HEK293 (cell line): ENCODE measurements at regions not wholly inside any gene's neighbourhood (a gene's known extent, or its start where the extent isn't known, plus 50 kb on each side); places are given as distances from the start of the nearest gene placed in this dataset.

Source experiments
- CTCF ChIA-PET: fragments of 350-600 bp; formaldehyde crosslinking; extraction: SDS; loops from one replicate; lab custom pipeline; 2021; ENCODE audit warnings: antibody characterized with exemption; lab: Yijun Ruan, JAX
- POLR2A ChIA-PET: fragments of 300-600 bp; formaldehyde crosslinking; extraction: SDS; loops from one replicate; lab custom pipeline; 2020; ENCODE audit warnings: antibody characterized with exemption, inconsistent platforms; lab: Yijun Ruan, JAX
- H3K27ac ChIP-seq: fragments of 200-500 bp; sonication (Bioruptor generic); 2 replicates; pipeline ENCODE4 v1.5.1; 2014; ENCODE audit warnings: low read depth, low read length, control low read depth, inconsistent platforms; ENCODE audit errors: extremely low read depth
- H3K36me3 ChIP-seq, 2 experiments: fragments of 200-500 bp in 1 of 2; sonication (Bioruptor generic) in 1 of 2; 1 replicate in 1 of 2; 2 replicates in 1 of 2; pipeline ENCODE4 v1.5.1; 2014 to 2017; ENCODE audit warnings: inconsistent platforms in 2 of 2, low read length in 2 of 2; ENCODE audit not compliant: control insufficient read depth in 2 of 2, insufficient read depth in 1 of 2
- H3K4me1 ChIP-seq: fragments of 200-500 bp; sonication (Bioruptor generic); 2 replicates; pipeline ENCODE4 v1.5.1; 2014; ENCODE audit warnings: mild to moderate bottlenecking, low read length, inconsistent platforms; ENCODE audit not compliant: control insufficient read depth, insufficient read depth
- H3K4me3 ChIP-seq: 2 replicates; pipeline ENCODE4 v1.5.1; 2011; ENCODE audit warnings: low read depth, mild to moderate bottlenecking, control low read depth, low read length, moderate library complexity
- H3K9me3 ChIP-seq: fragments of 200-500 bp; sonication (Bioruptor generic); 2 replicates; pipeline ENCODE4 v1.5.1; 2014; ENCODE audit warnings: low read depth, low read length, inconsistent platforms; ENCODE audit not compliant: control insufficient read depth, insufficient read depth
- GLIS2 ChIP-seq: fragments of 450-650 bp; formaldehyde crosslinking; IDR thresholded peaks from 2 replicates; pipeline ENCODE4 v1.5.1; 2016; ENCODE audit warnings: missing biosample characterization, missing genetic modification characterization
- HOXC10 ChIP-seq: sonication (generic); formaldehyde crosslinking; IDR thresholded peaks from 2 replicates; pipeline ENCODE4 v1.8.1; 2023; ENCODE audit warnings: mild to moderate bottlenecking, missing genetic modification reagents
- SP2 ChIP-seq: fragments of 450-650 bp; formaldehyde crosslinking; IDR thresholded peaks from 2 replicates; pipeline ENCODE4 v1.5.1; 2016; ENCODE audit warnings: missing biosample characterization, missing genetic modification characterization
- YY1 ChIP-seq: fragments of 450-650 bp; formaldehyde crosslinking; IDR thresholded peaks from 2 replicates; pipeline ENCODE4 v1.5.1; 2018; ENCODE audit warnings: missing biosample characterization, missing genetic modification characterization
- ZBTB10 ChIP-seq: fragments of 450-650 bp; formaldehyde crosslinking; IDR thresholded peaks from 2 replicates; pipeline ENCODE4 v1.5.1; 2016; ENCODE audit warnings: missing biosample characterization, missing genetic modification characterization
- ZBTB21 ChIP-seq: fragments of 450-650 bp; formaldehyde crosslinking; IDR thresholded peaks from 2 replicates; pipeline ENCODE4 v1.5.1; 2017; ENCODE audit warnings: missing biosample characterization, missing genetic modification characterization
- ZBTB8A ChIP-seq: fragments of 450-650 bp; formaldehyde crosslinking; IDR thresholded peaks from 2 replicates; pipeline ENCODE4 v1.5.1; 2016; ENCODE audit warnings: missing biosample characterization, missing genetic modification characterization
- ZFP41 ChIP-seq: fragments of 450-650 bp; formaldehyde crosslinking; IDR thresholded peaks from 2 replicates; pipeline ENCODE4 v1.5.1; 2016; ENCODE audit warnings: missing biosample characterization, missing genetic modification characterization, borderline replicate concordance
- ZFP69B ChIP-seq: fragments of 450-650 bp; formaldehyde crosslinking; IDR thresholded peaks from 2 replicates; pipeline ENCODE4 v1.5.1; 2016; ENCODE audit warnings: missing biosample characterization, missing genetic modification characterization
- ZNF132 ChIP-seq: fragments of 450-650 bp; formaldehyde crosslinking; IDR thresholded peaks from 2 replicates; pipeline ENCODE4 v1.5.1; 2017; ENCODE audit warnings: missing biosample characterization, missing genetic modification characterization, borderline replicate concordance
- ZNF223 ChIP-seq: fragments of 450-650 bp; formaldehyde crosslinking; IDR thresholded peaks from 2 replicates; pipeline ENCODE4 v1.5.1; 2016; ENCODE audit warnings: missing biosample characterization, missing genetic modification characterization
- ZNF350 ChIP-seq: fragments of 450-650 bp; formaldehyde crosslinking; IDR thresholded peaks from 2 replicates; pipeline ENCODE4 v1.5.0; 2017; ENCODE audit warnings: missing biosample characterization, mild to moderate bottlenecking, missing genetic modification characterization
- ZNF391 ChIP-seq: fragments of 450-650 bp; formaldehyde crosslinking; IDR thresholded peaks from 2 replicates; pipeline ENCODE4 v1.5.1; 2016; ENCODE audit warnings: low read depth, missing biosample characterization, missing genetic modification characterization, borderline replicate concordance
- ZNF416 ChIP-seq: fragments of 450-650 bp; formaldehyde crosslinking; IDR thresholded peaks from 2 replicates; pipeline ENCODE4 v1.5.1; 2016; ENCODE audit warnings: missing biosample characterization, missing genetic modification characterization
- ZNF555 ChIP-seq: fragments of 450-650 bp; formaldehyde crosslinking; conservative IDR thresholded peaks from 2 replicates; pipeline ENCODE4 v1.5.1; 2017; ENCODE audit warnings: missing biosample characterization, mild to moderate bottlenecking, missing genetic modification characterization, inconsistent platforms
- ZNF571 ChIP-seq: fragments of 450-650 bp; formaldehyde crosslinking; IDR thresholded peaks from 2 replicates; pipeline ENCODE4 v1.5.0; 2017; ENCODE audit warnings: missing biosample characterization, missing genetic modification characterization
- ZNF585B ChIP-seq: fragments of 450-650 bp; formaldehyde crosslinking; IDR thresholded peaks from 2 replicates; pipeline ENCODE4 v1.5.1; 2016; ENCODE audit warnings: missing biosample characterization, missing genetic modification characterization
- ZNF660 ChIP-seq: fragments of 450-650 bp; IDR thresholded peaks from 2 replicates; pipeline ENCODE4 v1.5.1; 2018; ENCODE audit warnings: missing biosample characterization, mild to moderate bottlenecking, missing genetic modification characterization
- ZXDB ChIP-seq: fragments of 450-650 bp; formaldehyde crosslinking; IDR thresholded peaks from 2 replicates; pipeline ENCODE4 v1.5.1; 2016; ENCODE audit warnings: missing biosample characterization, missing genetic modification characterization
- TF ChIP-seq, protein P1 (sequence below): fragments of 450-650 bp; formaldehyde crosslinking; IDR thresholded peaks from 2 replicates; pipeline ENCODE4 v1.5.1; 2016; ENCODE audit warnings: missing biosample characterization, missing genetic modification characterization, low read depth
- TF ChIP-seq, protein P2 (sequence below): fragments of 450-650 bp; formaldehyde crosslinking; IDR thresholded peaks from 2 replicates; pipeline ENCODE4; 2016; ENCODE audit warnings: missing biosample characterization, missing genetic modification characterization
- TF ChIP-seq, protein P3 (sequence below): fragments of 450-650 bp; formaldehyde crosslinking; IDR thresholded peaks from 2 replicates; pipeline ENCODE4 v1.5.1; 2016; ENCODE audit warnings: missing biosample characterization, missing genetic modification characterization

DNA sequence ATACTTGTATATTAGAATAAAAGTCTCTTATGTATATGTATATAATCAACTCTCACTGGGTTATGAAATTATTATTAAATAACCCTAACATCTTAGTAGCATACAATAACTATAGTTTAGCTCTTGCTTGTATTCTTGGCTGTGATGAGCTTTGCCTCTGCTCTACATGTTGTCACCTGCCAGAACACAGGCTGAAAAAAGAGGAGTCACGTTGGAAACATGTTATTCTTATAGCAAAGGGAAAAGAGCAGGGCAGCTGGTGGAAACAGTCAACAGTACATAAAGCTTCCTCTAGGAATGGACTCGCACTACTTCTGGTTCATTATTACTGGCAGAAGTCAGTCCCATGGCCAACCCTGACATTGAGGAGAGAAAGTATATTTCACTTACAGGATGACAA, 362.0 kb upstream of the KYNU start:
- Histone ChIP-seq H3K9me3 (no peaks in the 10 kb centered on the region), H3K27ac (no peak overlapping the region), H3K36me3 (no peaks in the 10 kb centered on the region), H3K4me1 (no peaks in the 10 kb centered on the region), H3K4me3 (no peak overlapping the region)
- ChIA-PET POLR2A (no interaction called here), CTCF (no interaction called here)
- TF ChIP-seq, protein P1, sequence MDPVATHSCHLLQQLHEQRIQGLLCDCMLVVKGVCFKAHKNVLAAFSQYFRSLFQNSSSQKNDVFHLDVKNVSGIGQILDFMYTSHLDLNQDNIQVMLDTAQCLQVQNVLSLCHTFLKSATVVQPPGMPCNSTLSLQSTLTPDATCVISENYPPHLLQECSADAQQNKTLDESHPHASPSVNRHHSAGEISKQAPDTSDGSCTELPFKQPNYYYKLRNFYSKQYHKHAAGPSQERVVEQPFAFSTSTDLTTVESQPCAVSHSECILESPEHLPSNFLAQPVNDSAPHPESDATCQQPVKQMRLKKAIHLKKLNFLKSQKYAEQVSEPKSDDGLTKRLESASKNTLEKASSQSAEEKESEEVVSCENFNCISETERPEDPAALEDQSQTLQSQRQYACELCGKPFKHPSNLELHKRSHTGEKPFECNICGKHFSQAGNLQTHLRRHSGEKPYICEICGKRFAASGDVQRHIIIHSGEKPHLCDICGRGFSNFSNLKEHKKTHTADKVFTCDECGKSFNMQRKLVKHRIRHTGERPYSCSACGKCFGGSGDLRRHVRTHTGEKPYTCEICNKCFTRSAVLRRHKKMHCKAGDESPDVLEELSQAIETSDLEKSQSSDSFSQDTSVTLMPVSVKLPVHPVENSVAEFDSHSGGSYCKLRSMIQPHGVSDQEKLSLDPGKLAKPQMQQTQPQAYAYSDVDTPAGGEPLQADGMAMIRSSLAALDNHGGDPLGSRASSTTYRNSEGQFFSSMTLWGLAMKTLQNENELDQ (tag by site-specific recombination) = no peak
- TF ChIP-seq ZNF391 (no peak), ZNF555 (tag by site-specific recombination) (no peak), YY1 (tag by site-specific recombination) (no peak), ZNF660 (tag by site-specific recombination) (no peak), ZXDB (tag by site-specific recombination) (no peak), ZNF223 (no peak), ZFP69B (no peak), ZBTB10 (tag by site-specific recombination) (no peak), ZNF585B (tag by site-specific recombination) (no peak), ZFP41 (tag by site-specific recombination) (no peak), ZNF571 (tag by site-specific recombination) (no peak), ZNF350 (tag by site-specific recombination) (no peak), ZBTB8A (tag by site-specific recombination) (no peak), ZNF416 (tag by site-specific recombination) (no peak), SP2 (tag by site-specific recombination) (no peak), GLIS2 (tag by site-specific recombination) (no peak)
- TF ChIP-seq, protein P2, sequence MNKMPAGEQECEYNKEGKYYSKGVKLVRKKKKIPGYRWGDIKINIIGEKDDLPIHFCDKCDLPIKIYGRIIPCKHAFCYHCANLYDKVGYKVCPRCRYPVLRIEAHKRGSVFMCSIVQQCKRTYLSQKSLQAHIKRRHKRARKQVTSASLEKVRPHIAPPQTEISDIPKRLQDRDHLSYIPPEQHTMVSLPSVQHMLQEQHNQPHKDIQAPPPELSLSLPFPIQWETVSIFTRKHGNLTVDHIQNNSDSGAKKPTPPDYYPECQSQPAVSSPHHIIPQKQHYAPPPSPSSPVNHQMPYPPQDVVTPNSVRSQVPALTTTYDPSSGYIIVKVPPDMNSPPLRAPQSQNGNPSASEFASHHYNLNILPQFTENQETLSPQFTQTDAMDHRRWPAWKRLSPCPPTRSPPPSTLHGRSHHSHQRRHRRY (tag by site-specific recombination) = no peak
- TF ChIP-seq, protein P3, sequence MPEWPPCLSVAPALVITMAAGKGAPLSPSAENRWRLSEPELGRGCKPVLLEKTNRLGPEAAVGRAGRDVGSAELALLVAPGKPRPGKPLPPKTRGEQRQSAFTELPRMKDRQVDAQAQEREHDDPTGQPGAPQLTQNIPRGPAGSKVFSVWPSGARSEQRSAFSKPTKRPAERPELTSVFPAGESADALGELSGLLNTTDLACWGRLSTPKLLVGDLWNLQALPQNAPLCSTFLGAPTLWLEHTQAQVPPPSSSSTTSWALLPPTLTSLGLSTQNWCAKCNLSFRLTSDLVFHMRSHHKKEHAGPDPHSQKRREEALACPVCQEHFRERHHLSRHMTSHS (tag by site-specific recombination) = no peak

DNA sequence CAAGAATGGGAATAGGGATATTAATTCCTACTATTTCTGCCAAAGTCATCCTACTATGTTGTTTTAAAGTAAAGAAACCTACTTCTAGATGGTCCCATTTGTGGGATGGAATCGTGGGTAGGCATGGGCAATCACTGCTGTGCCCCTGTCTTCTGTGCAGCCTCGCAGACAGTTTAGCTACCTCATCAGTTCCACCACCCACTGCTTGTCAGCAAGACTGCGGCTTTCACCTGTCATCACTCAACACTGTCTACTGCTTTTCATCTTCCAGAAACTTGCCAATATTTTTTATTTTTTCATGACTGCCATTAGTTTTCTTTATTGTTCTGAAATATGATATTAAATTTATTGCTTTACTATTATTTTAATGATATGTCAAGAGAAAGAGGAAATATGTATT, 368.1 kb upstream of the KYNU start:
- no peak overlapping the region for H3K4me3 ChIP-seq
- TF ChIP-seq HOXC10 (CRISPR knock-in tag) = no peak
- TF ChIP-seq ZNF132 (tag by site-specific recombination) = no peak
- no peak for TF ChIP-seq ZBTB21 (tag by site-specific recombination)
- no peaks in the 10 kb centered on the region for H3K4me1 ChIP-seq
- H3K36me3 ChIP-seq = no peaks in the 10 kb centered on the region
- POLR2A ChIA-PET = no interaction called here
- CTCF ChIA-PET = no interaction called here
- no peak overlapping the region for H3K27ac ChIP-seq
- no peaks in the 10 kb centered on the region for H3K9me3 ChIP-seq
